Keratinocyte (primary cell): ENCODE measurements at regions not wholly inside any gene's neighbourhood (a gene's known extent, or its start where the extent isn't known, plus 50 kb on each side); places are given as distances from the start of the nearest gene placed in this dataset.

ENCODE experiments used
- DNase-seq: peaks from one replicate; pipeline ENCODE4 v3.0.0-alpha.2; 2011; ENCODE audit warnings: low read depth, missing footprints, low spot score
- FAIRE-seq: peaks from 2 replicates; lab custom pipeline; 2011; peaks lifted over from hg19 to GRCh38; lab: Jason Lieb, UNC
- H2AFZ ChIP-seq: 2 replicates; pipeline ENCODE4 v1.6.0; 2012; ENCODE audit warnings: low read length, control low read depth, inconsistent platforms; ENCODE audit not compliant: control insufficient read depth
- H3K27ac ChIP-seq: 2 replicates; pipeline ENCODE4 v1.5.1; 2011; ENCODE audit warnings: low read length; ENCODE audit not compliant: control insufficient read depth, insufficient read depth
- H3K27me3 ChIP-seq: 3 replicates; pipeline ENCODE4 v1.6.0; 2011; ENCODE audit warnings: low read length; ENCODE audit not compliant: control insufficient read depth, insufficient read depth; ENCODE audit errors: extremely low read depth
- H3K36me3 ChIP-seq, 2 experiments: 2 replicates in 1 of 2; 3 replicates in 1 of 2; pipeline ENCODE4 v1.5.1; 2011; ENCODE audit warnings: low read length in 2 of 2, mild to moderate bottlenecking in 1 of 2; ENCODE audit not compliant: control insufficient read depth in 2 of 2, insufficient read depth in 2 of 2; ENCODE audit errors: extremely low read depth in 1 of 2
- H3K4me1 ChIP-seq: 3 replicates; pipeline ENCODE4 v1.5.1; 2011; ENCODE audit warnings: low read length; ENCODE audit not compliant: control insufficient read depth, insufficient read depth; ENCODE audit errors: extremely low read depth
- H3K4me2 ChIP-seq: 3 replicates; pipeline ENCODE4 v1.6.0; 2011; ENCODE audit warnings: low read depth, low read length; ENCODE audit not compliant: control insufficient read depth, insufficient read depth; ENCODE audit errors: extremely low read depth
- H3K4me3 ChIP-seq, 3 experiments: fragments of 200-600 bp in 1 of 3; sonication (generic) in 1 of 3; 2 replicates in 2 of 3; 3 replicates in 1 of 3; pipeline ENCODE4 v1.5.1; 2011 to 2016; ENCODE audit warnings: low read length in 3 of 3, mild to moderate bottlenecking in 3 of 3, control low read depth in 2 of 3, inconsistent platforms in 1 of 3, low read depth in 1 of 3, mixed read lengths in 1 of 3, mixed run types in 1 of 3, moderate library complexity in 1 of 3; ENCODE audit not compliant: control insufficient read depth in 2 of 3, insufficient read depth in 2 of 3; ENCODE audit errors: extremely low read depth in 1 of 3
- H3K79me2 ChIP-seq: 2 replicates; pipeline ENCODE4 v1.6.0; 2012; ENCODE audit warnings: low read length; ENCODE audit not compliant: control insufficient read depth, insufficient read depth
- H3K9ac ChIP-seq: 3 replicates; pipeline ENCODE4 v1.6.0; 2011; ENCODE audit warnings: low read length; ENCODE audit not compliant: control insufficient read depth, insufficient read depth; ENCODE audit errors: extremely low read depth
- H3K9me1 ChIP-seq: 3 replicates; pipeline ENCODE4 v1.6.0; 2011; ENCODE audit warnings: low read length; ENCODE audit not compliant: control insufficient read depth, insufficient read depth; ENCODE audit errors: extremely low read depth
- H3K9me3 ChIP-seq: 2 replicates; pipeline ENCODE4 v1.5.1; 2012; ENCODE audit warnings: low read depth, low read length; ENCODE audit not compliant: control insufficient read depth
- H4K20me1 ChIP-seq: 3 replicates; pipeline ENCODE4 v1.6.0; 2011; ENCODE audit warnings: low read length; ENCODE audit not compliant: control insufficient read depth, insufficient read depth; ENCODE audit errors: extremely low read depth
- EZH2 ChIP-seq: IDR thresholded peaks from one replicate; pipeline ENCODE4 v1.6.1; 2012; ENCODE audit warnings: inconsistent platforms, mild to moderate bottlenecking, low read length, moderate library complexity
- dilution Hi-C: fragments of 300-500 bp; cut with MboI; formaldehyde crosslinking; loops from one replicate; pipeline ENCODE4 v1.7.0; 2020; ENCODE audit warnings: low sequenced_read_pairs; ENCODE audit not compliant: extremely low pct_ligation_motif_present
- TF ChIP-seq, protein P1 (sequence below), 3 experiments: IDR thresholded peaks in 1 of 3; conservative IDR thresholded peaks in 1 of 3; optimal IDR thresholded peaks in 1 of 3; 2 replicates in 2 of 3; 3 replicates in 1 of 3; pipeline versions ENCODE3 to v1.5.1; 2011; ENCODE audit warnings: low read length in 3 of 3, mild to moderate bottlenecking in 3 of 3, moderate library complexity in 2 of 3, control low read depth in 1 of 3, inconsistent platforms in 1 of 3; ENCODE audit not compliant: insufficient read depth in 2 of 3; ENCODE audit errors: extremely low read depth in 1 of 3

GRCh38 chrX:42195506-42195905, 272.2 kb upstream of the CASK start:
- DNase-seq: no peak
- no peak for FAIRE-seq

GRCh38 chrX:42189576-42189975, 266.2 kb upstream of the CASK start:
- Histone ChIP-seq H2AFZ (no peak overlapping the region), H3K27ac (no peak overlapping the region), H3K4me3 (no peak overlapping the region), H3K9me1 (no peaks in the 10 kb centered on the region), H3K27me3 (peaks cover 3% of the 10 kb centered on the region), H3K9ac (no peak overlapping the region), H3K36me3 (no peaks in the 10 kb centered on the region), H3K79me2 (no peaks in the 10 kb centered on the region), H3K9me3 (no peaks in the 10 kb centered on the region), H3K4me2 (no peak overlapping the region), H4K20me1 (no peaks in the 10 kb centered on the region), H3K4me1 (no peaks in the 10 kb centered on the region)
- TF ChIP-seq, protein P1, sequence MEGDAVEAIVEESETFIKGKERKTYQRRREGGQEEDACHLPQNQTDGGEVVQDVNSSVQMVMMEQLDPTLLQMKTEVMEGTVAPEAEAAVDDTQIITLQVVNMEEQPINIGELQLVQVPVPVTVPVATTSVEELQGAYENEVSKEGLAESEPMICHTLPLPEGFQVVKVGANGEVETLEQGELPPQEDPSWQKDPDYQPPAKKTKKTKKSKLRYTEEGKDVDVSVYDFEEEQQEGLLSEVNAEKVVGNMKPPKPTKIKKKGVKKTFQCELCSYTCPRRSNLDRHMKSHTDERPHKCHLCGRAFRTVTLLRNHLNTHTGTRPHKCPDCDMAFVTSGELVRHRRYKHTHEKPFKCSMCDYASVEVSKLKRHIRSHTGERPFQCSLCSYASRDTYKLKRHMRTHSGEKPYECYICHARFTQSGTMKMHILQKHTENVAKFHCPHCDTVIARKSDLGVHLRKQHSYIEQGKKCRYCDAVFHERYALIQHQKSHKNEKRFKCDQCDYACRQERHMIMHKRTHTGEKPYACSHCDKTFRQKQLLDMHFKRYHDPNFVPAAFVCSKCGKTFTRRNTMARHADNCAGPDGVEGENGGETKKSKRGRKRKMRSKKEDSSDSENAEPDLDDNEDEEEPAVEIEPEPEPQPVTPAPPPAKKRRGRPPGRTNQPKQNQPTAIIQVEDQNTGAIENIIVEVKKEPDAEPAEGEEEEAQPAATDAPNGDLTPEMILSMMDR (optimal IDR thresholded peaks at IDR 0.05 in 1 of 3, IDR thresholded peaks at IDR 0.05 in 1 of 3, conservative IDR thresholded peaks at IDR 0.05 in 1 of 3; ENCODE audit: extremely low read depth in 1 of 3, insufficient read depth in 2 of 3, low read length in 3 of 3): no peak
- no peak for TF ChIP-seq EZH2
- dilution Hi-C loops: no loop called here
- DNase-seq (no peak), FAIRE-seq (no peak)

More at GRCh38 chrX:42195506-42195905, 272.2 kb upstream of the CASK start:
- no peak overlapping the region for H3K9ac ChIP-seq
- no peak overlapping the region for H2AFZ ChIP-seq
- H3K4me1 ChIP-seq: no peaks in the 10 kb centered on the region
- H3K27ac ChIP-seq: no peak overlapping the region
- no peaks in the 10 kb centered on the region for H4K20me1 ChIP-seq
- dilution Hi-C loops: no loop called here
- no peak overlapping the region for H3K4me3 ChIP-seq
- TF ChIP-seq, protein P1 (optimal IDR thresholded peaks at IDR 0.05 in 1 of 3, IDR thresholded peaks at IDR 0.05 in 1 of 3, conservative IDR thresholded peaks at IDR 0.05 in 1 of 3; ENCODE audit: extremely low read depth in 1 of 3, insufficient read depth in 2 of 3, low read length in 3 of 3): no peak
- TF ChIP-seq EZH2: no peak
- H3K9me3 ChIP-seq: no peaks in the 10 kb centered on the region
- H3K9me1 ChIP-seq: no peaks in the 10 kb centered on the region
- H3K27me3 ChIP-seq: no peaks in the 10 kb centered on the region
- H3K36me3 ChIP-seq: no peaks in the 10 kb centered on the region
- H3K4me2 ChIP-seq: no peak overlapping the region
- H3K79me2 ChIP-seq: no peaks in the 10 kb centered on the region
